ENCODE measurements at regions not wholly inside any gene's neighbourhood (a gene's known extent, or its start where the extent isn't known, plus 50 kb on each side); places are given as distances from the start of the nearest gene placed in this dataset.
"Not testable (repeated sequence)": the region's sequence is repeated elsewhere in the genome, so short reads cannot be mapped to it uniquely, and the experiment has no call there.

DNA sequence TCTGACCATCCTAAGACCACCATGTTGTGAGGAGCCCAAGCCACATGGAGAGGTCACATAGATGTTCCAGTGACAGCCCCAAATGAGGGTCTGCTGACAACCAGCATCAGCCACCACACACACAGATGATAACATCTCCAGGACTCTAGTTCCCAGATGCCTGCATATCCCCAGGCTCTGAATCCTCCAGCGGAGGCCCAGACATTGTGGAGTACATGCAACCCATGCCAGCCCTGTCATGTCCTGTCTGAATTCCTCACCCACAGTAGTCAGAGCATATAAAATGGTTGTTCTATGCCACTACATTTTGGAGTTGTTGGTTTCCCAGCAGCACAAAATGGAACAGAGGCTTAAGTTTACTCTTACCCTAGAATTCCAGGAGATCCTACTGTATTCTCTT is 122.0 kb upstream of the SLC35G4 start:
- Histone ChIP-seq H3K4me3 (ENCODE audit: low read length in 2 of 2) (no peak overlapping the region), H3K9me3 (ENCODE audit: control insufficient read depth, low read length) (peaks cover 2% of the 10 kb centered on the region), H3K27ac (ENCODE audit: low read depth in 1 of 2, low read length in 2 of 2) (no peak overlapping the region), H3K4me1 (ENCODE audit: control insufficient read depth in 1 of 2, insufficient read depth in 2 of 2, low read length in 2 of 2) (no peaks in the 10 kb centered on the region), H3K27me3 (ENCODE audit: control insufficient read depth in 1 of 2, insufficient read depth in 2 of 2, low read length in 1 of 2) (no peaks in the 10 kb centered on the region), H3K36me3 (ENCODE audit: control insufficient read depth in 1 of 2, insufficient read depth in 2 of 2, low read length in 1 of 2) (no peaks in the 10 kb centered on the region)
- 100% methylated on average over 1 of the region's 1 CpG for WGBS, 2 donors
- no peak for DNase-seq
- ATAC-seq (ENCODE audit: low FRiP score): no peak
- intact Hi-C loops (cut with DNase I): no loop called here

GRCh38 chr18:11482271-11482670 is 127.1 kb upstream of the SLC35G4 start:
- intact Hi-C loops (cut with DNase I): no loop called here
- Histone ChIP-seq H3K27ac (ENCODE audit: low read depth in 1 of 2, low read length in 2 of 2) (no peak overlapping the region), H3K9me3 (ENCODE audit: control insufficient read depth, low read length) (no peaks in the 10 kb centered on the region), H3K27me3 (ENCODE audit: control insufficient read depth in 1 of 2, insufficient read depth in 2 of 2, low read length in 1 of 2) (no peaks in the 10 kb centered on the region), H3K4me3 (ENCODE audit: low read length in 2 of 2) (no peak overlapping the region), H3K36me3 (ENCODE audit: control insufficient read depth in 1 of 2, insufficient read depth in 2 of 2, low read length in 1 of 2) (no peaks in the 10 kb centered on the region), H3K4me1 (ENCODE audit: control insufficient read depth in 1 of 2, insufficient read depth in 2 of 2, low read length in 2 of 2) (no peaks in the 10 kb centered on the region)
- DNase-seq (no peak), ATAC-seq (ENCODE audit: low FRiP score) (no peak)

DNA sequence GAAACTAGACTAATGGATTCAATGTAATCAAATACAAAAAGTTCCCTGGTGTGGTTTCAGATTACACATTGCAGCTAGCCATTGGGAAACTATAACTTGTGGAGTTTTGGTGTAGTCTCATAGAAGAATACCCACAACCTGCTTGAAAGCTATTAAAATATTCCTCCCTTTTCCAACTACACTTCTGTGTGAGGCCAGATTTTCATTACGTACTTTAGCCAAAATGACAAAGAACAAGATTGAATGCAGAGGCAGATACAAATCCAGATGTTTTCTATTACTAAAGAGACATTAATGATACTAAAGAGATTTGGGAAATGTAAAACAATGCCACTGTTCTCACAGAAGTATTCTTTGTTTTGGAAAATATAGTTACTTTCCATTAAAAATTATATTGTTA is 128.7 kb upstream of the SLC35G4 start:
- H3K4me1 ChIP-seq (ENCODE audit: control insufficient read depth in 1 of 2, insufficient read depth in 2 of 2, low read length in 2 of 2): no peaks in the 10 kb centered on the region
- 90 to 93% methylated on average over 1 of the region's 1 CpG for WGBS, 2 donors
- no peak overlapping the region for H3K27ac ChIP-seq (ENCODE audit: low read depth in 1 of 2, low read length in 2 of 2)
- ATAC-seq (ENCODE audit: low FRiP score) (no peak), DNase-seq (no peak)
- intact Hi-C loops (cut with DNase I): no loop called here
- no peaks in the 10 kb centered on the region for H3K36me3 ChIP-seq (ENCODE audit: control insufficient read depth in 1 of 2, insufficient read depth in 2 of 2, low read length in 1 of 2)
- no peaks in the 10 kb centered on the region for H3K9me3 ChIP-seq (ENCODE audit: control insufficient read depth, low read length)
- H3K27me3 ChIP-seq (ENCODE audit: control insufficient read depth in 1 of 2, insufficient read depth in 2 of 2, low read length in 1 of 2): no peaks in the 10 kb centered on the region
- H3K4me3 ChIP-seq (ENCODE audit: low read length in 2 of 2): no peak overlapping the region

- ATAC-seq (ENCODE audit: low FRiP score); H3K4me1 ChIP-seq (ENCODE audit: control insufficient read depth in 1 of 2, insufficient read depth in 2 of 2, low read length in 2 of 2); H3K4me3 ChIP-seq (ENCODE audit: low read length in 2 of 2); intact Hi-C loops (cut with DNase I); H3K27ac ChIP-seq (ENCODE audit: low read depth in 1 of 2, low read length in 2 of 2); H3K36me3 ChIP-seq (ENCODE audit: control insufficient read depth in 1 of 2, insufficient read depth in 2 of 2, low read length in 1 of 2); H3K9me3 ChIP-seq (ENCODE audit: control insufficient read depth, low read length); DNase-seq; H3K27me3 ChIP-seq (ENCODE audit: control insufficient read depth in 1 of 2, insufficient read depth in 2 of 2, low read length in 1 of 2): not testable (repeated sequence)
- WGBS, 2 donors: 75 to 81% methylated on average over 7 of the region's 7 CpGs
Measured at GRCh38 chr18:11479031-11479430, 130.4 kb upstream of the SLC35G4 start.

GRCh38 chr18:11470941-11471340 is 138.5 kb upstream of the SLC35G4 start:
- H3K27me3 ChIP-seq (ENCODE audit: control insufficient read depth in 1 of 2, insufficient read depth in 2 of 2, low read length in 1 of 2): peaks cover 0 to 2% of the 10 kb centered on the region in 2 donors
- H3K9me3 ChIP-seq (ENCODE audit: control insufficient read depth, low read length): no peaks in the 10 kb centered on the region
- WGBS, 2 donors: 87 to 89% methylated on average over 7 of the region's 7 CpGs
- no peaks in the 10 kb centered on the region for H3K4me1 ChIP-seq (ENCODE audit: control insufficient read depth in 1 of 2, insufficient read depth in 2 of 2, low read length in 2 of 2)
- H3K4me3 ChIP-seq (ENCODE audit: low read length in 2 of 2): no peak overlapping the region
- H3K27ac ChIP-seq (ENCODE audit: low read depth in 1 of 2, low read length in 2 of 2): no peak overlapping the region
- ATAC-seq (ENCODE audit: low FRiP score) (no peak), DNase-seq (no peak)
- intact Hi-C loops (cut with DNase I): no loop called here
- no peaks in the 10 kb centered on the region for H3K36me3 ChIP-seq (ENCODE audit: control insufficient read depth in 1 of 2, insufficient read depth in 2 of 2, low read length in 1 of 2)

DNA sequence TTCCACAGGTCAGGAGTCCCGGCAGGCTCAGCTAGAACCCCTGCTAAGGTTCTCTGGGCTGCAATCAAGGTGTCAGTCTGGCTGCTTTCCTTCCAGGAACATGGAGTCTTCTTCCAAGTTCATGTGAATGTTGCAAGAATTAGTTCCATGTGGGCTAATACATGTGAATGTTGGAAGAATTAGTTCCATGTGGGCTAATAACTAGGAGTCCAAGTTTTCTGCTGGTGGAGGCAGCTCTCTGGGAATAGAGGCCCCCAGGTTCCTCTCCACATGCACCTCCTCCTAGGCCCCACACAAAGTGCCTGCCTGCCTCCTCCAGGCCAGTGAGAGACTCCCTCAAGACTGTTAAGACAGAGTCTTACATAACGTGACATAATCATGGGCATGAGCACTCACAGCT is 140.8 kb upstream of the SLC35G4 start:
- Histone ChIP-seq H3K4me3 (ENCODE audit: low read length in 2 of 2) (no peak overlapping the region), H3K27ac (ENCODE audit: low read depth in 1 of 2, low read length in 2 of 2) (no peak overlapping the region), H3K36me3 (ENCODE audit: control insufficient read depth in 1 of 2, insufficient read depth in 2 of 2, low read length in 1 of 2) (no peaks in the 10 kb centered on the region), H3K4me1 (ENCODE audit: control insufficient read depth in 1 of 2, insufficient read depth in 2 of 2, low read length in 2 of 2) (no peaks in the 10 kb centered on the region), H3K9me3 (ENCODE audit: control insufficient read depth, low read length) (no peaks in the 10 kb centered on the region), H3K27me3 (ENCODE audit: control insufficient read depth in 1 of 2, insufficient read depth in 2 of 2, low read length in 1 of 2) (peaks cover 0 to 2% of the 10 kb centered on the region in 2 donors)
- ATAC-seq (ENCODE audit: low FRiP score) (no peak), DNase-seq (no peak)
- intact Hi-C loops (cut with DNase I): no loop called here
- 82 to 85% methylated on average over 2 of the region's 2 CpGs for WGBS, 2 donors

DNA sequence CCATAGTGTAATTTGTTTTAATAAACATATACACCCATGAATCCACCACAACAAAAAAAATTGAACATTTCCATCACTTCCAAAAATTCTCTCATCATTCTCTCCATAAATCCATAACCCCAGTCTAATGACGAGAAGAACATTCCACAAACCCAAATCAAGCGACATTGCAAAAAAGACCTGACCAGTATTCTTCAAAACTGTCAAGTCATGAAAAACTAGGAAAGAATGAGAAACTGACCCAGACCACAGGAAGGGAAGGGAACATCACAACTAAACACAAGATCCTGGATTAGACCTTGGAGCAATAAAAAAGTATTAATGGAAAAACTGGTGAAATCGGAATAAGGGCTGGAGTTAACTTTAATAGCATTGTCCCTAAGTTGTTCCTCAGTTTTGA is 141.3 kb upstream of the SLC35G4 start:
- WGBS, 2 donors: 89 to 90% methylated on average over 3 of the region's 3 CpGs
- intact Hi-C loops (cut with DNase I): no loop called here
- Histone ChIP-seq H3K36me3 (ENCODE audit: control insufficient read depth in 1 of 2, insufficient read depth in 2 of 2, low read length in 1 of 2) (no peaks in the 10 kb centered on the region), H3K27me3 (ENCODE audit: control insufficient read depth in 1 of 2, insufficient read depth in 2 of 2, low read length in 1 of 2) (peaks cover 0 to 2% of the 10 kb centered on the region in 2 donors), H3K4me1 (ENCODE audit: control insufficient read depth in 1 of 2, insufficient read depth in 2 of 2, low read length in 2 of 2) (no peaks in the 10 kb centered on the region), H3K4me3 (ENCODE audit: low read length in 2 of 2) (no peak overlapping the region), H3K27ac (ENCODE audit: low read depth in 1 of 2, low read length in 2 of 2) (no peak overlapping the region), H3K9me3 (ENCODE audit: control insufficient read depth, low read length) (no peaks in the 10 kb centered on the region)
- no peak for DNase-seq
- ATAC-seq (ENCODE audit: low FRiP score): no peak

DNA sequence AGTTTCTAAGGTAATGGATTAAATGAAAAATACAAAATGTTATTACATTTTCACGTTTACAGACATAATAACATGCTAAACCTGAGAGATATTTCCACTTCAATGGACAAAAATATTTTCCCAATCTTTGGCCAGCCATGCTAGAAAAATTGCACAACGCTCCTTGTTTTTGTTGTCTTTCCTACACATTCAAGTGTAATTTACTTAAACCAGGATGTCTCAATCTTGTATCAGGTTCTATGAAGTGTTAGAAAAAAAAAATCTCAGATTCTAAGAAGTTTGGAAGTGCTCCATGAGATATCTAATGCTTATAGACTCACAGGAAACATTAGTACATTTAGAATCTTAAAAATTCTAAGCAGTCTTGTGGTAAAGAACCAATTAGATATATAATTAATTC is 141.8 kb upstream of the SLC35G4 start:
- peaks cover 0 to 2% of the 10 kb centered on the region in 2 donors for H3K27me3 ChIP-seq (ENCODE audit: control insufficient read depth in 1 of 2, insufficient read depth in 2 of 2, low read length in 1 of 2)
- ATAC-seq (ENCODE audit: low FRiP score) (no peak), DNase-seq (no peak)
- H3K4me1 ChIP-seq (ENCODE audit: control insufficient read depth in 1 of 2, insufficient read depth in 2 of 2, low read length in 2 of 2): no peaks in the 10 kb centered on the region
- H3K27ac ChIP-seq (ENCODE audit: low read depth in 1 of 2, low read length in 2 of 2): no peak overlapping the region
- no peaks in the 10 kb centered on the region for H3K36me3 ChIP-seq (ENCODE audit: control insufficient read depth in 1 of 2, insufficient read depth in 2 of 2, low read length in 1 of 2)
- intact Hi-C loops (cut with DNase I): no loop called here
- H3K4me3 ChIP-seq (ENCODE audit: low read length in 2 of 2): no peak overlapping the region
- no peaks in the 10 kb centered on the region for H3K9me3 ChIP-seq (ENCODE audit: control insufficient read depth, low read length)
- WGBS, 2 donors: 75 to 80% methylated on average over 2 of the region's 2 CpGs

DNA sequence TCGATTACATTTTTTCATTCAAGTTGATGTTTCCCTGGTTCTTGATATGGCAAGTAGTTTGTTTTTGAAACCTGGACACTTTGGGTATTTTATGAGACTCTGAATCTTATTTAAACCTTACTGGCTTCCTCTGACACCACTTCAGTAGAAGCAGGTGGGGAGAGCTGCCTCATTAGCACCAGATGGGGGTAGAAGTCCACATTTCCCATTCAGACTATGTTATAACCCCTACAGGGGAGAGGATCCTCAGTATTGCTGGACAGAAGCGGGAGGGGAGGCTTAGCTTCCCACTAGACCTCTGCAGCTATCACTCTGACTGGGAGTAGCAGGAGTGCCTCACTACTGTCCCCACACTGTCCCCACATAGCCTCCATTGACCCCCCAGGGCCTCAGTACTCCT is 145.3 kb upstream of the SLC35G4 start:
- H3K4me3 ChIP-seq (ENCODE audit: low read length in 2 of 2): no peak overlapping the region
- H3K27ac ChIP-seq (ENCODE audit: low read depth in 1 of 2, low read length in 2 of 2): no peak overlapping the region
- H3K27me3 ChIP-seq (ENCODE audit: control insufficient read depth in 1 of 2, insufficient read depth in 2 of 2, low read length in 1 of 2): no peaks in the 10 kb centered on the region
- ATAC-seq (ENCODE audit: low FRiP score) (no peak), DNase-seq (no peak)
- no peaks in the 10 kb centered on the region for H3K9me3 ChIP-seq (ENCODE audit: control insufficient read depth, low read length)
- H3K4me1 ChIP-seq (ENCODE audit: control insufficient read depth in 1 of 2, insufficient read depth in 2 of 2, low read length in 2 of 2): no peaks in the 10 kb centered on the region
- 93 to 95% methylated on average over 2 of the region's 2 CpGs for WGBS, 2 donors
- no peaks in the 10 kb centered on the region for H3K36me3 ChIP-seq (ENCODE audit: control insufficient read depth in 1 of 2, insufficient read depth in 2 of 2, low read length in 1 of 2)
- intact Hi-C loops (cut with DNase I): no loop called here
